T-helper 1 cell treated with Interleukin-12 subunit alpha and Interleukin-12 subunit beta and Interleukin-4 antibody, amounts not matched to agents 30 μg/mL and 1 μg/mL, for 36 hours (primary cell): ENCODE measurements at regions not wholly inside any gene's neighbourhood (a gene's known extent, or its start where the extent isn't known, plus 50 kb on each side); places are given as distances from the start of the nearest gene placed in this dataset.
"Not testable (repeated sequence)": the region's sequence is repeated elsewhere in the genome, so short reads cannot be mapped to it uniquely, and the experiment has no call there.

Source experiments
- H3K27ac Mint-ChIP-seq: one replicate; pipeline ENCODE4 v1.8.0; 2021; ENCODE audit warnings: mild to moderate bottlenecking, mixed read lengths
- H3K27me3 Mint-ChIP-seq: one replicate; pipeline ENCODE4 v1.8.0; 2021; ENCODE audit warnings: low read depth, mixed read lengths
- H3K36me3 Mint-ChIP-seq: one replicate; pipeline ENCODE4 v1.8.0; 2021; ENCODE audit warnings: low read depth, mixed read lengths
- H3K4me1 Mint-ChIP-seq: one replicate; pipeline ENCODE4 v1.8.0; 2021; ENCODE audit warnings: low read depth, mixed read lengths
- H3K4me3 Mint-ChIP-seq: one replicate; pipeline ENCODE4 v1.8.0; 2021; ENCODE audit warnings: mild to moderate bottlenecking, moderate library complexity, mixed read lengths
- H3K9me3 Mint-ChIP-seq: one replicate; pipeline ENCODE4 v1.8.0; 2021; ENCODE audit warnings: mixed read lengths

GRCh38 chr4:23973308-23973855, 83.5 kb upstream of the PPARGC1A start:
- H3K4me3 Mint-ChIP-seq = no peak overlapping the region
- H3K27me3 Mint-ChIP-seq = no peaks in the 10 kb centered on the region
- H3K27ac Mint-ChIP-seq = no peak overlapping the region
- no peaks in the 10 kb centered on the region for H3K9me3 Mint-ChIP-seq
- no peaks in the 10 kb centered on the region for H3K36me3 Mint-ChIP-seq
- no peaks in the 10 kb centered on the region for H3K4me1 Mint-ChIP-seq

- no peaks in the 10 kb centered on the region for H3K9me3 Mint-ChIP-seq
- no peaks in the 10 kb centered on the region for H3K27me3 Mint-ChIP-seq
- no peaks in the 10 kb centered on the region for H3K4me1 Mint-ChIP-seq
These were observed 83.0 kb upstream of the PPARGC1A start for GRCh38 chr4:23972805-23973204.

DNA sequence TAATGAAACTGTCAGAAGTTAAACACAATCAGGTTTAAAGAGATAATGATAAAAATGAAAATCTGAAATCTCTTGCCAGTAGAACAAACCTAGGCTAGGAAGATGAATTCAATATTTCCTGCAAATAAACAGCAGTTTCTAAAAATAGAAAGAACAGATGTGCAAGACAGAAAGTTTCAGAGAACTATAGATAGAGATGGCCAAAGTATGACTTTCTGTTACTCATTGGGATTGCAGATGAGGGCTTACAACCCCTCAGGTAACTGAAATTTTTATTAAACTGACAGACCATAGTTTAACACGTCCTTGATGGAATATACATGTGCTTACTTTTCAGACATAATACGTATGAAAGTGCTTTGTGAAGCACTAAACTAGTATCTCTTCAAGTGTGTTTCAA, 82.3 kb upstream of the PPARGC1A start:
- H3K27me3 Mint-ChIP-seq = no peaks in the 10 kb centered on the region
- no peaks in the 10 kb centered on the region for H3K36me3 Mint-ChIP-seq
- H3K4me1 Mint-ChIP-seq = no peaks in the 10 kb centered on the region
- no peaks in the 10 kb centered on the region for H3K9me3 Mint-ChIP-seq
- no peak overlapping the region for H3K4me3 Mint-ChIP-seq
- H3K27ac Mint-ChIP-seq = no peak overlapping the region

More at GRCh38 chr4:23972805-23973204, 83.0 kb upstream of the PPARGC1A start:
- H3K36me3 Mint-ChIP-seq = no peaks in the 10 kb centered on the region
- H3K4me3 Mint-ChIP-seq = no peak overlapping the region
- no peak overlapping the region for H3K27ac Mint-ChIP-seq

GRCh38 chr4:23970201-23970850, 80.5 kb upstream of the PPARGC1A start:
- Mint-ChIP-seq H3K27ac (no peak overlapping the region), H3K9me3 (no peaks in the 10 kb centered on the region), H3K4me1 (no peaks in the 10 kb centered on the region), H3K27me3 (no peaks in the 10 kb centered on the region), H3K36me3 (no peaks in the 10 kb centered on the region), H3K4me3 (no peak overlapping the region)

GRCh38 chr4:23969635-23970145, 79.8 kb upstream of the PPARGC1A start:
- Mint-ChIP-seq H3K27me3 (no peaks in the 10 kb centered on the region), H3K4me3 (no peak overlapping the region)

GRCh38 chr4:23967281-23967680, 77.4 kb upstream of the PPARGC1A start:
- Mint-ChIP-seq H3K9me3 (no peaks in the 10 kb centered on the region), H3K27ac (no peak overlapping the region), H3K36me3 (no peaks in the 10 kb centered on the region), H3K27me3 (no peaks in the 10 kb centered on the region), H3K4me1 (no peaks in the 10 kb centered on the region), H3K4me3 (no peak overlapping the region)

More at GRCh38 chr4:23969635-23970145, 79.8 kb upstream of the PPARGC1A start:
- H3K9me3 Mint-ChIP-seq = no peaks in the 10 kb centered on the region
- H3K27ac Mint-ChIP-seq = no peak overlapping the region
- no peaks in the 10 kb centered on the region for H3K36me3 Mint-ChIP-seq
- H3K4me1 Mint-ChIP-seq = no peaks in the 10 kb centered on the region

DNA sequence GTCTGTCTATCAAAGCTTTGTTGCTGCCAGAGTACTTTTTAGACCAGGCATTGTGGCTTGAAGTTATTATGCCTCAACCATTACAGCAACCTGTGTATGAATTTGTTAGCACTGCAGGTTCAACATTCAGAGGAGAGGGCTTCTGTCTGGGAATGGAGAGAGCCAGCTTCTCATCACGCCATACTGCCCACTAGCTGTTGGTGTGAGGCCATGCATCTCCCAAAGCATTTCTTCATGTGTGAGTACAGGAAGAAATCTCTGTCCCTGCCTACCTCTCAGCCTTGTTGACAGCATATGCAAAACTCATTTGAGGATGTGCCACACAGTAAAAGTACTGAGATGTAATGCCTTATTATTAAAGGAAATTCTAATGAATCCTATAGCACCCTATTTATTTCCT, 76.9 kb upstream of the PPARGC1A start:
- Mint-ChIP-seq H3K36me3 (no peaks in the 10 kb centered on the region), H3K4me3 (no peak overlapping the region), H3K9me3 (no peaks in the 10 kb centered on the region), H3K27ac (no peak overlapping the region), H3K4me1 (no peaks in the 10 kb centered on the region), H3K27me3 (no peaks in the 10 kb centered on the region)

DNA sequence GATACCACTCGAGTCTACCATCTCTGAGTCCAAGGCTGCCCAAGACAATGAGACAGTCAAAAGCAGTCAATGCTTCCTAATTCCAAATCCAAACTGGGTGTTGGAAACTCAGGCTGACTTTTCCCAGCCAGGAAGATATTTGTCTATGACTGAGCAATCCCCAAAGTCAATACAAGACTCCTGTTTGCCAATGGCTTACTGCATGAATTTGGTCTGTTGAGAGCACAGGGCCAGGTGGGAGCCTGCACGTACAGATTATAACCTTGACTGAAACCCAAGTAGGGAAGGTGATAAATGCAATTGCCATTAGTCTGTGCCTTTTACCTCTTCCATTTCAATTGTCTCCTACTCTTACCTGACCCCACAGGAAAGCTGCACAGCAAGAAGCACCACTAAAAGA, 72.6 kb upstream of the PPARGC1A start:
- Mint-ChIP-seq H3K4me3 (no peak overlapping the region), H3K4me1 (no peaks in the 10 kb centered on the region), H3K36me3 (no peaks in the 10 kb centered on the region), H3K27me3 (no peaks in the 10 kb centered on the region), H3K27ac (no peak overlapping the region), H3K9me3 (no peaks in the 10 kb centered on the region)

DNA sequence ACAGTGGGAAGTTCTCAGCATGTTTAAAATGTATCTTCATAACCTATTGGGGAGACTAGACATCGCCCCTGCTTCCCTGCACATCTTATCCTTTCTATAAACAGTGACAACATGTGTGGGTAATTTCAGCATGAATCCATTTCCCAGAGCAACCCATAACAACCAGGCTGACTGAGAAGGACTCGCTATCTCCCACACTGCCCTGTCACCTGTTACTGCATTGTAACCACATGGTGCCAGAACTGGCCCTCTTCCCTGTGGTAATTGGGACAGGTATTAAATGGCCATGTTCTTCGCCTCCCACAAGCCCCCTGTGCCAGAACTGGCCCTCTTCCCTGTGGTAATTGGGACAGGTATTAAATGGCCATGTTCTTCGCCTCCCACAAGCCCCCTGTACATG, 71.5 kb upstream of the PPARGC1A start:
- not testable (repeated sequence) for H3K36me3 Mint-ChIP-seq, H3K27ac Mint-ChIP-seq, H3K9me3 Mint-ChIP-seq, H3K27me3 Mint-ChIP-seq, H3K4me3 Mint-ChIP-seq, H3K4me1 Mint-ChIP-seq

DNA sequence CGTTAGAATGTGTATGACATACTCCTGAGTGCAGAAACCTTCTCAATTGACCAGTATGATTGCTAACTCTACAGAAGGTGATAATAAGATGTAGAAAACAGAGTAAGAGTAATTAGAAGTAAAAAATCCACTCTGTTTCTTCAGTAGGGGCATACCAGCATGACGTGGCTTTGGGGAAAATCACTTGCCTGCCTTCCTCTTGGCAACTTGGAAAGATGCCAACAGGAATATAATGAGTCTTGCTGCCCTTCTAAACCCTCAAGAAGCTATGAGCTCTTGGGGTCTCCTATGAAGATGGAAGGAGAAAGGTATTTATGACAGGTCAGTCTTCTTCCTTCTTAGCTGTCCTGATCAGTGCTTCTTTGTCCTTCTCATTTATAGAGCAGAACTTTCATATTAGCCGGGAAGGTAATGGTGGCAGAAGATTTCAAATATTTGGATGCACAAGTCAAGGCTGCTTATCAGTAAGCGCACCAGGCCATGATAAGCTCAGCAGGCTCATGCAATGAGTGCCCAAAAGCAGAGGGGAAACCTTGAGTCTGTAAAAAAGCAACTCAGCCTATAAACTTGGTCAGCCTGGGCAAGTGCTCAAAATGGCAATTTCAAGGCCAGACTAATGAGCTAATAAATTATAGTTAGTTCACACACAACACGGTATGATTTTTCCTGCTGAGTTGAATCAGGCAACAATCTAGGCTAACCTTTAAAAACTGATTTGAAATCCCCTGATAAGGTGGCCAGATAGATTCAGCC, 69.7 kb upstream of the PPARGC1A start:
- no peaks in the 10 kb centered on the region for H3K27me3 Mint-ChIP-seq
- no peak overlapping the region for H3K4me3 Mint-ChIP-seq
- no peaks in the 10 kb centered on the region for H3K36me3 Mint-ChIP-seq

DNA sequence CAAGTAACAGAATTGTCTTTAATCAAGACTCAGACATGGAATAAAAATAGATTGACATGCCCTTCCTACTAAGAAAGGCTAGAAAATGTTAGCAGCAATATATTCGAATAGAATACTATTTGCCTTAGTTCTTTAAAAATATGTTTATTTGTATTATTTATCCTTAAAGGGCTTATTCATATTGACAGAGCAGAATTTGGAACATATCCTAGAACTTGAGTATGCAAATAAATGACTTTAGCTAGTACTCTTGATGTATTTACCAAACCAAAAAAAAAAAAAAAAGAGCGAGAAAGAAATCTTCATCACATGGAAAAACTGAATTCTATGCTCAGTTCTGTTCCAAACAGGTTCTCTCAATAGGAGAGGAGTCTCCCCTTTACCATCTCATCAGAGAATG, 68.9 kb upstream of the PPARGC1A start:
- H3K9me3 Mint-ChIP-seq = no peaks in the 10 kb centered on the region
- no peaks in the 10 kb centered on the region for H3K27me3 Mint-ChIP-seq
- no peaks in the 10 kb centered on the region for H3K36me3 Mint-ChIP-seq
- H3K27ac Mint-ChIP-seq = no peak overlapping the region
- H3K4me3 Mint-ChIP-seq = no peak overlapping the region
- no peaks in the 10 kb centered on the region for H3K4me1 Mint-ChIP-seq

More for the DNA sequence above, 69.7 kb upstream of the PPARGC1A start:
- no peaks in the 10 kb centered on the region for H3K9me3 Mint-ChIP-seq
- no peak overlapping the region for H3K27ac Mint-ChIP-seq
- H3K4me1 Mint-ChIP-seq = no peaks in the 10 kb centered on the region

GRCh38 chr4:23957465-23957864, 67.6 kb upstream of the PPARGC1A start:
- Mint-ChIP-seq H3K9me3 (no peaks in the 10 kb centered on the region), H3K36me3 (no peaks in the 10 kb centered on the region), H3K27ac (no peak overlapping the region), H3K27me3 (no peaks in the 10 kb centered on the region), H3K4me1 (no peaks in the 10 kb centered on the region), H3K4me3 (no peak overlapping the region)

GRCh38 chr4:23956601-23957364, 66.9 kb upstream of the PPARGC1A start:
- Mint-ChIP-seq H3K4me1 (no peaks in the 10 kb centered on the region), H3K9me3 (no peaks in the 10 kb centered on the region), H3K36me3 (no peaks in the 10 kb centered on the region)

GRCh38 chr4:23952258-23952657, 62.4 kb upstream of the PPARGC1A start:
- no peak overlapping the region for H3K4me3 Mint-ChIP-seq
- H3K4me1 Mint-ChIP-seq = no peaks in the 10 kb centered on the region
- H3K27ac Mint-ChIP-seq = no peak overlapping the region
- no peaks in the 10 kb centered on the region for H3K27me3 Mint-ChIP-seq
- H3K9me3 Mint-ChIP-seq = no peaks in the 10 kb centered on the region
- no peaks in the 10 kb centered on the region for H3K36me3 Mint-ChIP-seq

More at GRCh38 chr4:23956601-23957364, 66.9 kb upstream of the PPARGC1A start:
- Mint-ChIP-seq H3K27me3 (no peaks in the 10 kb centered on the region), H3K27ac (no peak overlapping the region), H3K4me3 (no peak overlapping the region)
